HG03571 (cell line): ENCODE measurements at regions not wholly inside any gene's neighbourhood (a gene's known extent, or its start where the extent isn't known, plus 50 kb on each side); places are given as distances from the start of the nearest gene placed in this dataset.
"Not testable (repeated sequence)": the region's sequence is repeated elsewhere in the genome, so short reads cannot be mapped to it uniquely, and the experiment has no call there.

Source experiments
- ATAC-seq: cut with Tn5 transposase; IDR thresholded peaks from one replicate; pipeline ENCODE4 v1.9.1; 2021; ENCODE audit not compliant: unreplicated experiment

- no peak for ATAC-seq
These were observed 115.7 kb upstream of the NANOS1 start for GRCh38 chr10:118913825-118914224.

- ATAC-seq, result no peak
These were observed 114.9 kb upstream of the NANOS1 start for GRCh38 chr10:118914629-118915028.

GRCh38 chr10:118915161-118915560 lies 114.4 kb upstream of the NANOS1 start:
- ATAC-seq, result no peak

GRCh38 chr10:118916777-118917176 lies 112.7 kb upstream of the NANOS1 start:
- ATAC-seq, result no peak

- ATAC-seq, result no peak
These were observed 111.8 kb upstream of the NANOS1 start for GRCh38 chr10:118917701-118918100.

GRCh38 chr10:118918116-118918515 lies 111.4 kb upstream of the NANOS1 start:
- no peak for ATAC-seq

GRCh38 chr10:118918587-118918986 lies 110.9 kb upstream of the NANOS1 start:
- no peak for ATAC-seq

- no peak for ATAC-seq
These were observed 109.3 kb upstream of the NANOS1 start for GRCh38 chr10:118920206-118920605.

- no peak for ATAC-seq
These were observed 107.3 kb upstream of the NANOS1 start for GRCh38 chr10:118922226-118922625.

- ATAC-seq, result no peak
These were observed 106.5 kb upstream of the NANOS1 start for GRCh38 chr10:118922972-118923371.

- no peak for ATAC-seq
These were observed 105.0 kb upstream of the NANOS1 start for GRCh38 chr10:118924493-118924892.

- ATAC-seq, result no peak
These were observed 104.0 kb upstream of the NANOS1 start for GRCh38 chr10:118925404-118926071.

- ATAC-seq, result no peak
These were observed 103.5 kb upstream of the NANOS1 start for GRCh38 chr10:118926072-118926417.

GRCh38 chr10:118926441-118926840 lies 103.1 kb upstream of the NANOS1 start:
- no peak for ATAC-seq

- no peak for ATAC-seq
These were observed 102.6 kb upstream of the NANOS1 start for GRCh38 chr10:118926903-118927302.

GRCh38 chr10:118927321-118927720 lies 102.2 kb upstream of the NANOS1 start:
- ATAC-seq, result no peak

- no peak for ATAC-seq
These were observed 98.9 kb upstream of the NANOS1 start for GRCh38 chr10:118930614-118931013.

GRCh38 chr10:118931436-118931835 lies 98.1 kb upstream of the NANOS1 start:
- ATAC-seq, result no peak

- not testable (repeated sequence) for ATAC-seq
These were observed 97.4 kb upstream of the NANOS1 start for GRCh38 chr10:118932154-118932553.

- no peak for ATAC-seq
These were observed 92.3 kb upstream of the NANOS1 start for GRCh38 chr10:118937226-118937625.

- no peak for ATAC-seq
These were observed 90.1 kb upstream of the NANOS1 start for GRCh38 chr10:118939211-118940007.

- ATAC-seq, result no peak
These were observed 89.1 kb upstream of the NANOS1 start for GRCh38 chr10:118940386-118940785.

GRCh38 chr10:118943253-118943652 lies 86.3 kb upstream of the NANOS1 start:
- ATAC-seq, result no peak
